H9 (cell line): ENCODE measurements at regions not wholly inside any gene's neighbourhood (a gene's known extent, or its start where the extent isn't known, plus 50 kb on each side); places are given as distances from the start of the nearest gene placed in this dataset.

Experiments used
- DNase-seq: peaks from one replicate; pipeline ENCODE4 v3.0.0-alpha.2; 2017
- H2AFZ ChIP-seq: one replicate; pipeline ENCODE4 v1.6.1; 2013; ENCODE audit warnings: mild to moderate bottlenecking, low read length, control low read depth, moderate library complexity
- H2AK5ac ChIP-seq: 2 replicates; pipeline ENCODE4 v1.6.1; 2013; ENCODE audit warnings: low read length, control low read depth, mixed read lengths; ENCODE audit not compliant: insufficient read length
- H2BK120ac ChIP-seq: one replicate; pipeline ENCODE4 v1.6.1; 2013; ENCODE audit warnings: low read depth, mild to moderate bottlenecking, low read length, control low read depth, inconsistent platforms; ENCODE audit not compliant: poor library complexity, severe bottlenecking
- H2BK12ac ChIP-seq: 2 replicates; pipeline ENCODE4 v1.6.1; 2013; ENCODE audit warnings: low read length, control low read depth, mixed read lengths, low read depth; ENCODE audit not compliant: insufficient read length
- H2BK15ac ChIP-seq: 2 replicates; pipeline ENCODE4 v1.6.1; 2013; ENCODE audit warnings: low read depth, low read length, control low read depth
- H2BK20ac ChIP-seq: one replicate; pipeline ENCODE4 v1.6.1; 2013; ENCODE audit warnings: low read depth, mild to moderate bottlenecking, low read length, control low read depth, inconsistent platforms; ENCODE audit not compliant: poor library complexity, severe bottlenecking
- H2BK5ac ChIP-seq: 2 replicates; pipeline ENCODE4 v1.6.1; 2013; ENCODE audit warnings: low read length, control low read depth, mixed read lengths; ENCODE audit not compliant: insufficient read length
- H3K14ac ChIP-seq: 2 replicates; pipeline ENCODE4 v1.6.1; 2013; ENCODE audit warnings: low read length, control low read depth; ENCODE audit not compliant: insufficient read depth
- H3K18ac ChIP-seq: 2 replicates; pipeline ENCODE4 v1.6.1; 2013; ENCODE audit warnings: low read depth, mild to moderate bottlenecking, mixed read lengths, low read length, control low read depth; ENCODE audit not compliant: insufficient read length
- H3K23ac ChIP-seq: 2 replicates; pipeline ENCODE4 v1.6.1; 2013; ENCODE audit warnings: low read length, control low read depth, mixed read lengths, low read depth; ENCODE audit not compliant: insufficient read length
- H3K23me2 ChIP-seq: 2 replicates; pipeline ENCODE4 v1.6.1; 2013; ENCODE audit warnings: low read depth, mild to moderate bottlenecking, mixed read lengths, low read length, control low read depth; ENCODE audit not compliant: insufficient read length, poor library complexity, severe bottlenecking
- H3K27ac ChIP-seq: 2 replicates; pipeline ENCODE4 v1.5.1; 2013; ENCODE audit warnings: low read length, control low read depth, mixed read lengths, low read depth; ENCODE audit not compliant: insufficient read length
- H3K27me3 ChIP-seq: 2 replicates; pipeline ENCODE4 v1.6.1; 2013; ENCODE audit warnings: low read length, control low read depth, inconsistent platforms; ENCODE audit not compliant: insufficient read depth
- H3K4ac ChIP-seq: 2 replicates; pipeline ENCODE4 v1.6.1; 2013; ENCODE audit warnings: low read depth, mild to moderate bottlenecking, control low read depth, inconsistent platforms, low read length, moderate library complexity
- H3K4me1 ChIP-seq: 2 replicates; pipeline ENCODE4 v1.6.1; 2013; ENCODE audit warnings: low read length, control low read depth, inconsistent platforms; ENCODE audit not compliant: insufficient read depth
- H3K4me2 ChIP-seq: 2 replicates; pipeline ENCODE4 v1.6.1; 2013; ENCODE audit warnings: low read length, control low read depth, mixed read lengths; ENCODE audit not compliant: insufficient read length, insufficient read depth
- H3K56ac ChIP-seq: 2 replicates; pipeline ENCODE4 v1.6.1; 2013; ENCODE audit warnings: low read depth, mild to moderate bottlenecking, mixed read lengths, low read length, control low read depth; ENCODE audit not compliant: insufficient read length
- H3K79me1 ChIP-seq: 2 replicates; pipeline ENCODE4 v1.6.1; 2013; ENCODE audit warnings: low read depth, mild to moderate bottlenecking, moderate library complexity, low read length, control low read depth, inconsistent platforms; ENCODE audit not compliant: insufficient read depth, poor library complexity, severe bottlenecking
- H3K79me2 ChIP-seq: 2 replicates; pipeline ENCODE4 v1.6.1; 2013; ENCODE audit warnings: low read length, control low read depth, inconsistent platforms; ENCODE audit not compliant: insufficient read depth
- H3K9ac ChIP-seq: 2 replicates; pipeline ENCODE4 v1.6.1; 2013; ENCODE audit warnings: low read length, control low read depth, mixed read lengths; ENCODE audit not compliant: insufficient read length; ENCODE audit errors: extremely low read depth
- H3K9me3 ChIP-seq: one replicate; pipeline ENCODE4 v1.6.1; 2013; ENCODE audit warnings: low read depth, low read length, inconsistent platforms; ENCODE audit not compliant: control insufficient read depth
- H3T11ph ChIP-seq: one replicate; pipeline ENCODE4 v1.6.1; 2013; ENCODE audit warnings: mild to moderate bottlenecking, low read length, control low read depth, inconsistent platforms
- H4K20me1 ChIP-seq: one replicate; pipeline ENCODE4 v1.6.1; 2013; ENCODE audit not compliant: control insufficient read depth, insufficient read length, insufficient read depth
- H4K5ac ChIP-seq: 2 replicates; pipeline ENCODE4 v1.6.1; 2013; ENCODE audit warnings: low read depth, mild to moderate bottlenecking, mixed read lengths, low read length, control low read depth; ENCODE audit not compliant: insufficient read length
- H4K8ac ChIP-seq: replicated peaks from 2 replicates; pipeline ENCODE4 v1.6.1; 2013; ENCODE audit warnings: low read length, control low read depth, mixed read lengths, low read depth; ENCODE audit not compliant: insufficient read length
- H4K91ac ChIP-seq: 2 replicates; pipeline ENCODE4 v1.6.1; 2013; ENCODE audit warnings: low read depth, mild to moderate bottlenecking, moderate library complexity, mixed read lengths, low read length, control low read depth; ENCODE audit not compliant: insufficient read length
- H3K27ac Mint-ChIP-seq, 3 experiments: 2 replicates in 2 of 3; 3 replicates in 1 of 3; pipeline ENCODE4 v1.8.0; 2020 to 2021; ENCODE audit warnings: mixed read lengths in 3 of 3, mild to moderate bottlenecking in 1 of 3, moderate library complexity in 1 of 3
- H3K27me3 Mint-ChIP-seq: 2 replicates; pipeline ENCODE4 v1.8.0; 2021; ENCODE audit warnings: low read depth, mild to moderate bottlenecking, moderate library complexity, mixed read lengths
- H3K36me3 Mint-ChIP-seq, 3 experiments: 2 replicates in 2 of 3; 3 replicates in 1 of 3; pipeline ENCODE4 v1.8.0; 2020 to 2021; ENCODE audit warnings: low read depth in 3 of 3, mixed read lengths in 3 of 3; ENCODE audit not compliant: insufficient read depth in 1 of 3
- H3K4me1 Mint-ChIP-seq, 2 experiments: 2 replicates each; pipeline ENCODE4 v1.8.0; 2020; ENCODE audit warnings: mixed read lengths in 2 of 2
- H3K4me3 Mint-ChIP-seq, 2 experiments: 2 replicates in 1 of 2; 3 replicates in 1 of 2; pipeline ENCODE4 v1.8.0; 2020 to 2021; ENCODE audit warnings: mild to moderate bottlenecking in 2 of 2, mixed read lengths in 2 of 2, moderate library complexity in 1 of 2
- H3K9me3 Mint-ChIP-seq, 2 experiments: 2 replicates in 1 of 2; 3 replicates in 1 of 2; pipeline ENCODE4 v1.8.0; 2020; ENCODE audit warnings: mild to moderate bottlenecking in 2 of 2, mixed read lengths in 2 of 2, moderate library complexity in 1 of 2
- WGBS: extraction: QIAGEN DNeasy Blood & Tissue Kit; methylation state at CpG from one replicate; pipeline ENCODE4 v1.1.7; 2013; ENCODE audit warnings: missing lambda C conversion rate, low lambda C conversion rate, mixed read lengths; ENCODE audit not compliant: insufficient read length; ENCODE audit errors: extremely low coverage; 5-methylcytosine and 5-hydroxymethylcytosine counted together
- TF ChIP-seq, protein P1 (sequence below): fragments of 200-600 bp; sonication (generic); conservative IDR thresholded peaks from 3 replicates; pipeline ENCODE4 v1.8.0; 2021; ENCODE audit warnings: antibody characterized with exemption, mild to moderate bottlenecking

DNA sequence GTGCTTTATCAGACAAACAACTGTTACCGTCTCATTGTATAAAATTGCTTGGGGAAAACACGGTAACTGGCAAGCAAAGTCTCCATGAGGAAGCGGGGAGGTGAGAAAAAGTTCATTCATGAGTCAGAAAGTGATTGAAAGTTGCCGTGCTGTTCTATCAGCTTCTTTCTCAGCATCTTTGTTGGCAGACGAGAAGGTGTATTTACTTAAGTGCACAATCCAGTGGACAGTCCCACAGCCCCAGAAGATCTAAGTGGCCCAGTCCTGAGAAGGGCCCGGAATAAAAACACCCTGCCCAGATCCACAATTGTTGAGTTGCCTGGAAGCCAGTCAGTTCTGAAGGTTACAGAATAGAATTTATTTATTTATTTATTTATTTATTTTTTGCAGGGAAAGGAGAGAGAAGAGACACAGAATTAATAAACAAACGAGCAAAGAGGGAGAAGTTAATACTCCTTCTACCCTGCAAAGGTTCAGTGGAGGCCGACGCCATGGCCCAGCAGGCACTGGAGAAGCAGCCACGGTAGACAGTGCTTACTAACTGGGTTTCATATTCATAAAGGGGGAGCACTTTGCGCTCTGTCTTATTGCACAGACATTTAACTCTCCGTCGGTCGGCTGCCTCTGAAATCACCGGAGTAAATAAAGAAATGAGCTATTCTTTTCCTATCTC is 676.0 kb upstream of the SALL3 start:
- DNase-seq = no peak
- no peak overlapping the region for H2BK20ac ChIP-seq
- no peak overlapping the region for H2BK5ac ChIP-seq
- no peaks in the 10 kb centered on the region for H3K27me3 ChIP-seq
- H3K79me1 ChIP-seq = no peaks in the 10 kb centered on the region
- Mint-ChIP-seq H3K9me3 (peaks cover 4 to 6% of the 10 kb centered on the region in 2 experiments), H3K27me3 (peaks cover 5% of the 10 kb centered on the region), H3K4me1 (peaks cover 15 to 18% of the 10 kb centered on the region in 2 experiments), H3K4me3 (no peak overlapping the region), H3K36me3 (peaks cover 0 to 7% (median 0%) of the 10 kb centered on the region in 3 experiments; a peak in 4 of 7 replicates), H3K27ac (no peak overlapping the region)
- no peak overlapping the region for H3K14ac ChIP-seq
- H3K4me2 ChIP-seq = no peak overlapping the region
- no peak overlapping the region for H2BK120ac ChIP-seq
- H3K9ac ChIP-seq = no peak overlapping the region
- no peak overlapping the region for H3K4ac ChIP-seq
- H4K91ac ChIP-seq = no peak overlapping the region
- no peak overlapping the region for H2BK12ac ChIP-seq
- H3K56ac ChIP-seq = no peak overlapping the region
- H3K23ac ChIP-seq = no peak overlapping the region
- no peak overlapping the region for H3K27ac ChIP-seq
- no peaks in the 10 kb centered on the region for H3K9me3 ChIP-seq
- no peak overlapping the region for H2AK5ac ChIP-seq
- H3K79me2 ChIP-seq = no peaks in the 10 kb centered on the region
- no CpG with 5 or more reads among the region's 15 CpGs for WGBS
- no peaks in the 10 kb centered on the region for H4K20me1 ChIP-seq
- no peak overlapping the region for H2BK15ac ChIP-seq
- no peaks in the 10 kb centered on the region for H3K23me2 ChIP-seq
- H4K5ac ChIP-seq = no peak overlapping the region
- H3T11ph ChIP-seq = no peak overlapping the region
- TF ChIP-seq, protein P1, sequence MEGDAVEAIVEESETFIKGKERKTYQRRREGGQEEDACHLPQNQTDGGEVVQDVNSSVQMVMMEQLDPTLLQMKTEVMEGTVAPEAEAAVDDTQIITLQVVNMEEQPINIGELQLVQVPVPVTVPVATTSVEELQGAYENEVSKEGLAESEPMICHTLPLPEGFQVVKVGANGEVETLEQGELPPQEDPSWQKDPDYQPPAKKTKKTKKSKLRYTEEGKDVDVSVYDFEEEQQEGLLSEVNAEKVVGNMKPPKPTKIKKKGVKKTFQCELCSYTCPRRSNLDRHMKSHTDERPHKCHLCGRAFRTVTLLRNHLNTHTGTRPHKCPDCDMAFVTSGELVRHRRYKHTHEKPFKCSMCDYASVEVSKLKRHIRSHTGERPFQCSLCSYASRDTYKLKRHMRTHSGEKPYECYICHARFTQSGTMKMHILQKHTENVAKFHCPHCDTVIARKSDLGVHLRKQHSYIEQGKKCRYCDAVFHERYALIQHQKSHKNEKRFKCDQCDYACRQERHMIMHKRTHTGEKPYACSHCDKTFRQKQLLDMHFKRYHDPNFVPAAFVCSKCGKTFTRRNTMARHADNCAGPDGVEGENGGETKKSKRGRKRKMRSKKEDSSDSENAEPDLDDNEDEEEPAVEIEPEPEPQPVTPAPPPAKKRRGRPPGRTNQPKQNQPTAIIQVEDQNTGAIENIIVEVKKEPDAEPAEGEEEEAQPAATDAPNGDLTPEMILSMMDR = no peak
- H3K18ac ChIP-seq = no peak overlapping the region
- no peak overlapping the region for H4K8ac ChIP-seq
- H3K4me1 ChIP-seq = no peaks in the 10 kb centered on the region; the same call in 1 of the 2 replicates
- H2AFZ ChIP-seq = no peak overlapping the region
